ENCODE measurements at regions not wholly inside any gene's neighbourhood (a gene's known extent, or its start where the extent isn't known, plus 50 kb on each side); places are given as distances from the start of the nearest gene placed in this dataset.

DNA sequence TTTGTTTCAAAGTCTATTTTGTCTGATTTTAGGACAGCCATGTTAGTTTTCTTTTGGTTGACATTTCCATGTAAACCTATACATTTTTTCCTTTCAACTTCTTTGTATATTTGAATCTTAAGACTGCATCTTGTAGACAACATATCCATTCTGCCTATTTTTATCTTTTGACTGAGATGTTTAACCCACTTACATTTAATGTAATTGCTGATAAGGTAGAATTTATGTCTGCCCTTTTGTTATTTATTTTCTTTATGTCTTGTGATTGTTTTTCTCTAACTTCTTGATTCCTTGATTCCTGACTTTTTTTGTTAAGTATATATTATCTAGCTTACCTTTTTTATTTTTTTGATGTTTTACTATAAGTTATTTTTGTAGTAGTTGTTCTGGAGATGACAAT lies 542.5 kb downstream of the SUCLG1 start:
- TF ChIP-seq GATA3 (IDR thresholded peaks at IDR 0.05; ENCODE audit: low read depth, low read length) (no peak), GATA2 (IDR thresholded peaks at IDR 0.05; ENCODE audit: low read depth, low read length) (no peak)

All from SH-SY5Y (cell line).